ENCODE measurements at regions not wholly inside any gene's neighbourhood (a gene's known extent, or its start where the extent isn't known, plus 50 kb on each side); places are given as distances from the start of the nearest gene placed in this dataset.

DNA sequence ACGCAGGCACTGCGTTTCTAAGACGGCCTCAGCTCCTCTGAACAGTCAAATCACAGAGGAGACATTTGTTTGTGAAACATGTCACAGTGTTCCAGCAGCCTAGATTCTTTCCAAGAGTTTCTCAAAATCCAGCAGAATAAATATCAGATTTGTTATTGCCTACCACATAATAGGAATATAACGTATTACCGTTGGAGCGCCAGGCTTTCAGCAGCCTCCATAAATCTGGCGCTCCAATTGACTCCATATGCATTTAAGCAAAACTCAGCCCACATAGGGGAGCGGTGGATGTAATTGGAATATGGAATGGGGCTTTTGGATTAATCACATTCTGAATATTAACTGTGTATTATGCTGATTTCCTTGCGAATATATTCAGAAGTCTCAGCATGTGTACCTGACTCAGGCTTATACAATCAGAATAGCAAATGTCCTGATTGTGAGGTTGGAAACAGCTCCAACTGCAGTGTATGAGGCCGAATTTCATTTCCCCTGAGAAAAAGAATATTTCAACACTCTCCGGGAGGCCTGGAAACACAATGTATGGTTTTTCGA lies 174.0 kb downstream of the ASCL4 start:
- no peaks in the 10 kb centered on the region for H3K9me3 ChIP-seq (ENCODE audit: control insufficient read depth in 2 of 3, insufficient read depth in 1 of 3, low read length in 3 of 3)
- intact Hi-C loops (cut with DNase I), result no loop called here
- TF ChIP-seq, protein P1, sequence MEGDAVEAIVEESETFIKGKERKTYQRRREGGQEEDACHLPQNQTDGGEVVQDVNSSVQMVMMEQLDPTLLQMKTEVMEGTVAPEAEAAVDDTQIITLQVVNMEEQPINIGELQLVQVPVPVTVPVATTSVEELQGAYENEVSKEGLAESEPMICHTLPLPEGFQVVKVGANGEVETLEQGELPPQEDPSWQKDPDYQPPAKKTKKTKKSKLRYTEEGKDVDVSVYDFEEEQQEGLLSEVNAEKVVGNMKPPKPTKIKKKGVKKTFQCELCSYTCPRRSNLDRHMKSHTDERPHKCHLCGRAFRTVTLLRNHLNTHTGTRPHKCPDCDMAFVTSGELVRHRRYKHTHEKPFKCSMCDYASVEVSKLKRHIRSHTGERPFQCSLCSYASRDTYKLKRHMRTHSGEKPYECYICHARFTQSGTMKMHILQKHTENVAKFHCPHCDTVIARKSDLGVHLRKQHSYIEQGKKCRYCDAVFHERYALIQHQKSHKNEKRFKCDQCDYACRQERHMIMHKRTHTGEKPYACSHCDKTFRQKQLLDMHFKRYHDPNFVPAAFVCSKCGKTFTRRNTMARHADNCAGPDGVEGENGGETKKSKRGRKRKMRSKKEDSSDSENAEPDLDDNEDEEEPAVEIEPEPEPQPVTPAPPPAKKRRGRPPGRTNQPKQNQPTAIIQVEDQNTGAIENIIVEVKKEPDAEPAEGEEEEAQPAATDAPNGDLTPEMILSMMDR (IDR thresholded peaks at IDR 0.05; ENCODE audit: borderline replicate concordance, extremely low read depth, insufficient read depth), result no peak
- DNase-seq (no peak), FAIRE-seq (no peak)
- H3K36me3 ChIP-seq (ENCODE audit: control insufficient read depth in 2 of 3, insufficient read depth in 3 of 3, low read length in 3 of 3), result no peaks in the 10 kb centered on the region
- H3K4me3 ChIP-seq (ENCODE audit: low read length in 3 of 3), result no peak overlapping the region
- H3K9ac ChIP-seq (ENCODE audit: low read length in 3 of 3), result no peak overlapping the region
- no peak overlapping the region for H3K27ac ChIP-seq (ENCODE audit: low read depth in 2 of 2, low read length in 2 of 2)
- no peaks in the 10 kb centered on the region for H3K4me1 ChIP-seq (ENCODE audit: control insufficient read depth in 2 of 3, insufficient read depth in 2 of 3, low read depth in 1 of 3, low read length in 3 of 3)
- no peaks in the 10 kb centered on the region for H3K27me3 ChIP-seq (ENCODE audit: control insufficient read depth, insufficient read depth, low read length)

DNA sequence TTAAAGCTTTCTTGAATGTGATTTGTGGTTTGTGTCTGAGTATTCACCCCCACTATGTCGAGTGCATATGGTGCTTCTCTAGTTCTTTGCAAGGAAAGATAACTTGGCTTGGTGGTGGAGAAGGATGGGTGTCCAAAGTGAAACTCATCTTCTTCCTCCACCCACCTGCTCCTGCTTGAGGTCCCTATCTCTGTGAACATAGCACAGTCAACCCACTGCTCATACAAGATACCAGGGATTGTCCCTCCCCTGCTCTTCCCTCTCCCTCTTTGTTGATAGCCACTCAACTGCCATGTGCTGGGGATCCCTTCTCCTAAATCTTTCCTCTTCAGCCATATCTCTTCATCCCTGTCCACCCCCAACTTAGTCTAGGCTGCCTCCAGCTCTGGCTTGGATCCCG lies 176.5 kb downstream of the ASCL4 start:
- no peak for DNase-seq
- no peaks in the 10 kb centered on the region for H3K4me1 ChIP-seq (ENCODE audit: control insufficient read depth in 2 of 3, insufficient read depth in 2 of 3, low read depth in 1 of 3, low read length in 3 of 3)
- TF ChIP-seq, protein P1 (IDR thresholded peaks at IDR 0.05; ENCODE audit: borderline replicate concordance, extremely low read depth, insufficient read depth), result no peak
- intact Hi-C loops (cut with DNase I), result no loop called here
- no peaks in the 10 kb centered on the region for H3K9me3 ChIP-seq (ENCODE audit: control insufficient read depth in 2 of 3, insufficient read depth in 1 of 3, low read length in 3 of 3)
- H3K4me3 ChIP-seq (ENCODE audit: low read length in 3 of 3), result no peak overlapping the region
- H3K9ac ChIP-seq (ENCODE audit: low read length in 3 of 3), result no peak overlapping the region
- FAIRE-seq, result no peak
- H3K36me3 ChIP-seq (ENCODE audit: control insufficient read depth in 2 of 3, insufficient read depth in 3 of 3, low read length in 3 of 3), result no peaks in the 10 kb centered on the region
- no peak overlapping the region for H3K27ac ChIP-seq (ENCODE audit: low read depth in 2 of 2, low read length in 2 of 2)
- no peaks in the 10 kb centered on the region for H3K27me3 ChIP-seq (ENCODE audit: control insufficient read depth, insufficient read depth, low read length)

DNA sequence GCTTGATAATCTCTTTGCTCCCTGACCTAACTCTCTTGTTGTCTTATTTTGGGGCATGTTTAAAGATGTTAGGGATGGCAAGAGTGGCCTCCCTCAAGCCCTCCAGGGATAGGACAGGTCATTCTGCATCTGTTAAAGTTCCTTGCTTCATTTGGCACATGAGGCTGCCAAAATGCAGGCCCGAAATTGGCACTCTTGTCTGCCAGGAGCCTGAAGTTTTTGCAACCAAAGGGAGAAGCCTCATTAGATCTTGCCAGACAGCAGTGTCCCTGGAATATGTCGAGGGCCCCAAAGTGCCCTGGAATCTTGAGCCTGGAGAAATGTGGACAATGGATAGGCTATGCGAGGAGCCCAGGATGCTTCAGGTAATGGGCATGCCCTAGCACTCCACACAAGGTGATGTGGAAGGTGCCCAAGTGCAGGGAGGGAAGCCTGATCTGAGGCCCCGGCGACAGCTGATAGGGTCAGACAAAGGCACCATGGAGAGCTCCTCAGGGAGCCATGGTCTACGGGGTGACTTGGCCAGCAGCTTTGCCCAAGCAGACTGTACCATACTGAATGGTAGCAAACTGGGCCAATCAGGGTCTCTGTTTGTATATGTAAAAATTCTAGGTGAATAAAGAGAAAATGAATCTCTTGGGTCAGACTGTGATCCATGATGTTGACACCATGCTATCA lies 173.0 kb upstream of the WSCD2 start:
- intact Hi-C loops (cut with DNase I), result no loop called here
- FAIRE-seq (no peak), DNase-seq (peak in 2 of 5 donors; percentile 8 to 21)
- H3K9ac ChIP-seq (ENCODE audit: low read length in 3 of 3), result no peak overlapping the region
- TF ChIP-seq, protein P1 (IDR thresholded peaks at IDR 0.05; ENCODE audit: borderline replicate concordance, extremely low read depth, insufficient read depth), result no peak
- H3K36me3 ChIP-seq (ENCODE audit: control insufficient read depth in 2 of 3, insufficient read depth in 3 of 3, low read length in 3 of 3), result no peaks in the 10 kb centered on the region
- no peaks in the 10 kb centered on the region for H3K9me3 ChIP-seq (ENCODE audit: control insufficient read depth in 2 of 3, insufficient read depth in 1 of 3, low read length in 3 of 3)
- no peak overlapping the region for H3K27ac ChIP-seq (ENCODE audit: low read depth in 2 of 2, low read length in 2 of 2)
- H3K27me3 ChIP-seq (ENCODE audit: control insufficient read depth, insufficient read depth, low read length), result no peaks in the 10 kb centered on the region
- no peak overlapping the region for H3K4me3 ChIP-seq (ENCODE audit: low read length in 3 of 3)
- H3K4me1 ChIP-seq (ENCODE audit: control insufficient read depth in 2 of 3, insufficient read depth in 2 of 3, low read depth in 1 of 3, low read length in 3 of 3), result no peaks in the 10 kb centered on the region

Data from kidney (tissue), 13 donors.